Liver (tissue), 8 donors: ENCODE measurements at regions not wholly inside any gene's neighbourhood (a gene's known extent, or its start where the extent isn't known, plus 50 kb on each side); places are given as distances from the start of the nearest gene placed in this dataset.

ENCODE experiments used
- DNase-seq: peaks from one replicate; pipeline ENCODE4 v3.0.0-alpha.2; 2017; ENCODE audit warnings: low spot score
- H3K27ac ChIP-seq, 2 donors: one replicate each; pipeline ENCODE4 v1.7.0; 2013; ENCODE audit warnings: inconsistent platforms in 2 of 2, low read length in 2 of 2, control low read depth in 1 of 2, low read depth in 1 of 2, mild to moderate bottlenecking in 1 of 2
- H3K27me3 ChIP-seq, 4 donors: one replicate each; pipeline versions ENCODE4 v1.6.1 to v1.7.0; 2013; ENCODE audit warnings: low read length in 3 of 4, inconsistent platforms in 1 of 4, mild to moderate bottlenecking in 1 of 4, moderate library complexity in 1 of 4; ENCODE audit not compliant: control insufficient read depth in 4 of 4, insufficient read depth in 4 of 4
- H3K36me3 ChIP-seq, 4 donors: one replicate each; pipeline versions ENCODE4 v1.6.1 to v1.7.0; 2013; ENCODE audit warnings: low read length in 3 of 4, mild to moderate bottlenecking in 3 of 4, low read depth in 1 of 4, moderate library complexity in 1 of 4; ENCODE audit not compliant: control insufficient read depth in 4 of 4, insufficient read depth in 3 of 4
- H3K4me1 ChIP-seq, 4 donors: one replicate each; pipeline versions ENCODE4 v1.6.1 to v1.7.0; 2013; ENCODE audit warnings: low read length in 3 of 4, mild to moderate bottlenecking in 3 of 4, moderate library complexity in 1 of 4; ENCODE audit not compliant: control insufficient read depth in 4 of 4, insufficient read depth in 4 of 4
- H3K4me3 ChIP-seq, 3 donors: one replicate each; pipeline versions ENCODE4 v1.6.1 to v1.7.0; 2013; ENCODE audit warnings: low read length in 3 of 3, control low read depth in 1 of 3, low read depth in 1 of 3, mild to moderate bottlenecking in 1 of 3
- H3K9ac ChIP-seq, 2 donors: one replicate each; pipeline ENCODE4 v1.7.0; 2013; ENCODE audit warnings: low read length in 2 of 2, mild to moderate bottlenecking in 2 of 2, moderate library complexity in 2 of 2, control low read depth in 1 of 2, low read depth in 1 of 2
- H3K9me3 ChIP-seq, 4 donors: one replicate each; pipeline versions ENCODE4 v1.6.1 to v1.7.0; 2013; ENCODE audit warnings: low read length in 3 of 4; ENCODE audit not compliant: control insufficient read depth in 4 of 4
- CTCF ChIP-seq: fragments of 150-350 bp; IDR thresholded peaks from 2 replicates; pipeline ENCODE4 v1.5.1; 2017; ENCODE audit warnings: improper control_type of control experiment, low read depth, low read length; ENCODE audit not compliant: missing input control
- EGR1 ChIP-seq, 2 donors: IDR thresholded peaks; 2 replicates each; pipeline ENCODE4 v1.6.1; 2016 to 2018; ENCODE audit warnings: antibody characterized with exemption in 2 of 2, low read depth in 2 of 2
- FOXA1 ChIP-seq: IDR thresholded peaks from 2 replicates; pipeline ENCODE4 v1.6.1; 2016; ENCODE audit warnings: antibody characterized with exemption
- GABPA ChIP-seq, 2 donors: IDR thresholded peaks in 1 of 2; conservative IDR thresholded peaks in 1 of 2; 2 replicates each; pipeline ENCODE4 v1.6.1; 2016; ENCODE audit warnings: antibody characterized with exemption in 2 of 2, mild to moderate bottlenecking in 1 of 2, moderate library complexity in 1 of 2
- HNF4A ChIP-seq, 2 donors: conservative IDR thresholded peaks; 2 replicates each; pipeline ENCODE4 v1.6.1; 2016; ENCODE audit warnings: antibody characterized with exemption in 2 of 2, mild to moderate bottlenecking in 2 of 2
- HNF4G ChIP-seq: IDR thresholded peaks from 2 replicates; pipeline ENCODE4 v1.6.1; 2016; ENCODE audit warnings: antibody characterized with exemption
- JUND ChIP-seq, 2 donors: IDR thresholded peaks; 2 replicates each; pipeline ENCODE4 v1.6.1; 2016; ENCODE audit warnings: antibody characterized with exemption in 2 of 2
- NR2F2 ChIP-seq: IDR thresholded peaks from 2 replicates; pipeline ENCODE4 v1.6.1; 2016; ENCODE audit warnings: antibody characterized with exemption
- RXRA ChIP-seq, 2 donors: IDR thresholded peaks; 2 replicates each; pipeline ENCODE4 v1.6.1; 2017 to 2018; ENCODE audit warnings: antibody characterized with exemption in 2 of 2, mild to moderate bottlenecking in 1 of 2
- SP1 ChIP-seq: IDR thresholded peaks from 2 replicates; pipeline ENCODE4 v1.6.1; 2018; ENCODE audit warnings: antibody characterized with exemption, mild to moderate bottlenecking
- TAF1 ChIP-seq: conservative IDR thresholded peaks from 2 replicates; pipeline ENCODE4 v1.6.1; 2016; ENCODE audit warnings: antibody characterized with exemption, mild to moderate bottlenecking
- YY1 ChIP-seq: IDR thresholded peaks from 2 replicates; pipeline ENCODE4 v1.6.1; 2016; ENCODE audit warnings: antibody characterized with exemption, mild to moderate bottlenecking
- WGBS: extraction: QIAGEN DNeasy Blood & Tissue Kit; methylation state at CpG from one replicate; pipeline ENCODE4 v1.1.7; 2013; 5-methylcytosine and 5-hydroxymethylcytosine counted together
- TF ChIP-seq, protein P1 (sequence below): IDR thresholded peaks from 2 replicates; pipeline ENCODE4 v1.6.1; 2016; ENCODE audit warnings: antibody characterized with exemption
- TF ChIP-seq, protein P2 (sequence below): IDR thresholded peaks from 2 replicates; pipeline ENCODE4 v1.6.1; 2016; ENCODE audit warnings: antibody characterized with exemption
- donor health status: healthy.
- donor health status: healthy.
- donor health status: healthy.
- donor health status: healthy.
- donor health status: healthy.

DNA sequence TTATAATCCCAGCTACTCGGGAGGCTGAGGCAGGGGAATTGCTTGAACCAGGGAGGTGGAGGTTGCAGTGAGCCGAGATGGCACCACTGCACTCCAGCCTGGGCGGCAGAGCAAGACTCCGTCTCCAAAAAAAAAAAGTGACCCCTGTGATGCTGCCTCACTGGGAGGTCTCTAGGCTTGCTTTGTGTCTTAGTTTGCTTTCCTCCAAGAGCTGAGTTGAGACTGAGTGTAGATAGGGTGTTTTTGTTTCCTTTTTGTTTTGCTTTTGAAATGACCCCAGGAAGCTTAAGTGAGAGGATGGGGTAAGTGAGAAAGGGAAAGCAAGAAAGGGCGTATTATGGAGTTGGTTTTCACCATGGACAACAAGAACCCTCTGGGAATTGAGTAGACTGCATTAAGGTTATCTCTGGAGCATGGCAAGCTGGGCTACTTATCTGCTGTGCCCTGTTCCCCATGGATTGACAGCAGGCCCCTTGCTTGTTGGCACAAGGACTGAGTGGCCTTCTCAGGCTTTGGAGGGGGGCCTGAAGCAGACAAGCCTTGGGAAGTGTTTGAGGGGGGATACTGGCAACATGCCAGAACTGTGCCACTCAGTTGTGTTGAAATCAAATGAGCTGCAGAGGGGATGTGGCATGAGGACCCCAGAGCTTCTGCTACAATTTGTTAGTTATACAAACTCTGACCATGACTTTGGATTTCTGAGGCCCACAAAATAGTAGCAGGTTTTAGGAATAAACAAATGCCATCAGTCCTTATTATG, 300.6 kb upstream of the C11orf87 start (continued):
- TF ChIP-seq, protein P1, sequence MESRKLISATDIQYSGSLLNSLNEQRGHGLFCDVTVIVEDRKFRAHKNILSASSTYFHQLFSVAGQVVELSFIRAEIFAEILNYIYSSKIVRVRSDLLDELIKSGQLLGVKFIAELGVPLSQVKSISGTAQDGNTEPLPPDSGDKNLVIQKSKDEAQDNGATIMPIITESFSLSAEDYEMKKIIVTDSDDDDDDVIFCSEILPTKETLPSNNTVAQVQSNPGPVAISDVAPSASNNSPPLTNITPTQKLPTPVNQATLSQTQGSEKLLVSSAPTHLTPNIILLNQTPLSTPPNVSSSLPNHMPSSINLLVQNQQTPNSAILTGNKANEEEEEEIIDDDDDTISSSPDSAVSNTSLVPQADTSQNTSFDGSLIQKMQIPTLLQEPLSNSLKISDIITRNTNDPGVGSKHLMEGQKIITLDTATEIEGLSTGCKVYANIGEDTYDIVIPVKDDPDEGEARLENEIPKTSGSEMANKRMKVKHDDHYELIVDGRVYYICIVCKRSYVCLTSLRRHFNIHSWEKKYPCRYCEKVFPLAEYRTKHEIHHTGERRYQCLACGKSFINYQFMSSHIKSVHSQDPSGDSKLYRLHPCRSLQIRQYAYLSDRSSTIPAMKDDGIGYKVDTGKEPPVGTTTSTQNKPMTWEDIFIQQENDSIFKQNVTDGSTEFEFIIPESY = no peak
- TF ChIP-seq HNF4G (no peak), RXRA (IDR thresholded peaks at IDR 0.05) (no peak), JUND (IDR thresholded peaks at IDR 0.05) (no peak), HNF4A (conservative IDR thresholded peaks at IDR 0.05) (no peak), GABPA (IDR thresholded peaks at IDR 0.05 in 1 of 2, conservative IDR thresholded peaks at IDR 0.05 in 1 of 2) (no peak), TAF1 (no peak), CTCF (no peak), FOXA1 (no peak), SP1 (no peak)
- TF ChIP-seq, protein P2, sequence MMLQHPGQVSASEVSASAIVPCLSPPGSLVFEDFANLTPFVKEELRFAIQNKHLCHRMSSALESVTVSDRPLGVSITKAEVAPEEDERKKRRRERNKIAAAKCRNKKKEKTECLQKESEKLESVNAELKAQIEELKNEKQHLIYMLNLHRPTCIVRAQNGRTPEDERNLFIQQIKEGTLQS = no peak

GRCh38 chr11:109123816-109124787, 297.9 kb upstream of the C11orf87 start:
- no peak overlapping the region for H3K9ac ChIP-seq
- no peak for TF ChIP-seq YY1
- no peak for TF ChIP-seq HNF4A (conservative IDR thresholded peaks at IDR 0.05)
- no peak for TF ChIP-seq RXRA (IDR thresholded peaks at IDR 0.05)
- no peak for TF ChIP-seq EGR1 (IDR thresholded peaks at IDR 0.05; ENCODE audit: low read depth in 2 of 2)
- H3K27ac ChIP-seq = no peak overlapping the region
- H3K36me3 ChIP-seq = no peaks in the 10 kb centered on the region
- no peak for DNase-seq
- no peaks in the 10 kb centered on the region for H3K4me1 ChIP-seq
- 65% methylated on average over 11 of the region's 11 CpGs for WGBS
- no peaks in the 10 kb centered on the region for H3K9me3 ChIP-seq
- no peak overlapping the region for H3K4me3 ChIP-seq
- no peaks in the 10 kb centered on the region for H3K27me3 ChIP-seq

GRCh38 chr11:109130910-109131309, 291.1 kb upstream of the C11orf87 start:
- Histone ChIP-seq H3K9ac (no peak overlapping the region), H3K27ac (no peak overlapping the region), H3K36me3 (no peaks in the 10 kb centered on the region), H3K4me3 (no peak overlapping the region), H3K9me3 (no peaks in the 10 kb centered on the region), H3K27me3 (peaks cover 0 to 3% (median 0%) of the 10 kb centered on the region in 4 donors), H3K4me1 (no peaks in the 10 kb centered on the region)
- 18% methylated on average over 1 of the region's 1 CpG for WGBS
- TF ChIP-seq JUND (IDR thresholded peaks at IDR 0.05) (no peak), HNF4G (no peak), HNF4A (conservative IDR thresholded peaks at IDR 0.05) (no peak), GABPA (IDR thresholded peaks at IDR 0.05 in 1 of 2, conservative IDR thresholded peaks at IDR 0.05 in 1 of 2) (no peak), NR2F2 (no peak), FOXA1 (no peak), YY1 (no peak)
- TF ChIP-seq, protein P1 = no peak
- no peak for DNase-seq
